NCI-H2196 (cell line): ENCODE measurements at regions not wholly inside any gene's neighbourhood (a gene's known extent, or its start where the extent isn't known, plus 50 kb on each side); places are given as distances from the start of the nearest gene placed in this dataset.

Experiments
- DNase-seq: peaks from one replicate; lab custom pipeline; 2025; ENCODE audit not compliant: unreplicated experiment; lab: John Stamatoyannopoulos, UW

GRCh38 chr2:13089971-13090370 is 373.2 kb downstream of the TRIB2 start:
- DNase-seq, result no peak

DNA sequence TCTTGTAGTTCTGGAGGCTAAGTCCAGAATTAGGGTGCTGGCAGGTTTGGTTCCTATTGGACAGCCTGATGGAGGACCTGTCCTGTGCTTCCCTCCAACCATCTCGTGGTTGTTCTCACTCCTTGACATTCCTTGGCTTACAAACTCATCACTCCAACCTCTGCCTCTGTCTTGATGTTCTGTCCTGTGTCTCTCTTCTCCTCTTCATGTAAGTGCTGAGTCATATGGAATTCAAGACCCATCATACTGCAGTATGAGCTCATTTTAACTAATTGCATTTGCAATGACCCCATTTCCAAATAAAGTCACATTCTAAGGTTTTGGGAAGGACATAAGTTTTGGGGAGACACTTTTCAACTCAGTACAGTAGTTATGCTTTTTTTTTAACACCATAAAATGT is 374.7 kb downstream of the TRIB2 start:
- no peak for DNase-seq

GRCh38 chr2:13091861-13092378 is 375.2 kb downstream of the TRIB2 start:
- no peak for DNase-seq

- DNase-seq, result no peak
Observed at GRCh38 chr2:13093416-13093991, 376.8 kb downstream of the TRIB2 start.

DNA sequence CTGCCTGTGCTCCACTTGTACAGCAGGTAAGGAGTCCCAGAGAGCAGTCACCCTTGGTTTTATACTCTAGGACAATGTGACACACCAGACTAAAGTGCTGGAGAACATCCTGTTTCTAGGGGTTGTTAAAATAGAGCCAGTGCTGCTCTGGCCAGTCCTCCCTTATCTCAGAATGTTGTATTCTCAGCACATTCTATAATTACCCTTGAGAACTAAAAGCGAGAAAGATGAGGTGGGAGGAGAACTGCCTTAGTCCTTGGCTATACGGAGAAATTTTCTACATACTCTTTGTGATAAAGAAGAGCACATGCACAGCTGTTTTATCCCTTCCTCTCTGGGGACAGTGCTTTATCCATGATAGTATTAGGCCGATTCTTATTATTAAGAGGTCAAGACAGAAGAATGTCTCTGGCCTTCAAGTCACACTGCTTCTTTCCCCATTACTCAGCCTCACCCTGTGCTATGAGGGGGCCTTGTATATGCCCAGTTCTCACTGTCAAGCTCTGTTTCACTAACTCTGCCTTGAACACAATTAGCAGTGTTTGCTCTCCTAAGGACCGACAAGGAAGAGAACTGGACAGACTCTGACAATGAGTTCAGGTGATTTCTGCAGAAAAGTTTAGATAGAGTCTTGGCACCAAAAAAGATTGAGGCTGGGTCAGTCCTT is 385.8 kb downstream of the TRIB2 start:
- no peak for DNase-seq

- DNase-seq, result no peak
Observed at GRCh38 chr2:13103151-13103550, 386.4 kb downstream of the TRIB2 start.

- DNase-seq, result no peak
Observed at GRCh38 chr2:13103778-13104493, 387.2 kb downstream of the TRIB2 start.

DNA sequence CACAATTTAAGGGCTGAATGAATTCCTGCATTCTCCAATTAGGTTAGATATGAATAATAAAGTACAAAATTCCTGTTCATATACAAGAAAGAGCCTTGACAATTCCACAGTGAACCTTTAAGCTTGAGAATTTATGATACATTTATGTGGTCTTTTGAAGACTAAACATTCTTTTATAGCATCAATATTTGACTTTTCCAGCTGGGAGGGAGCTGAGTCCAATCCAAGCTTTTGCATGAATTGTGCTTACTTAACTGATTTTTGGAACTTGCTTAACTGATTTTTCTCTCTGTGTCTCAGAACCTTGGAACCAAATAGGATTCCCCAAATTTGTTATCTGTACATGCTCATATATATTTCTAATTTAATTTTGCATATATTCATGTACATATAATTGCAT is 388.0 kb downstream of the TRIB2 start:
- DNase-seq, result no peak

DNA sequence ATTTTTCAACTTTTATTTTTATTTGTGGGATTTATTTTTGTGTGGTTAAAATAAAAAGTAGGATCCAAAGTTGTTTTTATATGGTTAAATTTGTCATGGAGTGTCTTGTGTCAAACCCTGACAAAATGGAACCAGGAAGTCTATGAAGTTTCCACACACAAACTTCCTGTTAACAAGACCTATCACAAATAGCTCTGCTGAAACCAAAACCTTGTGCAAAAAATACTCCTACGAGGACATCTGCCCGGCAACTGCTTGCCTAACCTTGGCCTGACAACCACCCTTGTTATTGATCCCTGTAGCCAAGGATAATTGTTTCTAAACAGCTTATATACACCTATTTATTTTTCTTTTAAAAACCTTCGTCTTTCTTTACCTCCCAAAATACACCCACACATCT is 389.6 kb downstream of the TRIB2 start:
- DNase-seq, result no peak

DNA sequence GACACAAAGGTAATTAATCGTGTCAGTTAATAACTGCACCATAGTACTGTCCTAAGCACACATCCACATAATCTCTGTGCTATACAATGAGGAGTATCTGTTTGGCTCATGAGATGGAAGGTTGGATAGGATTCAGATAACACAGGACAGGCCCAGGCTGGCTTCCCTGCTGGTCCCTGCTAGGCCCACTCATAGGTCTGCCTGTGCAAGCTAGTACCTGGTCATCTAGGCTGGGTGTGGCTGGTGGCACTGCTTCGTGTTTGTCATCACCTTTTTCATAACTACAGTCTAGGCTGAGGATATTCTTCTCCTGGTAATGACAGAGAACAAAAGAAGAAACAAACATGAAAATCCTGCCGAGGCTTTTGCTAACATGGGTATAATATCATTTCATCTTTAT is 392.8 kb downstream of the TRIB2 start:
- DNase-seq, result no peak

- DNase-seq, result no peak
Observed at GRCh38 chr2:13110825-13111224, 394.1 kb downstream of the TRIB2 start.

DNA sequence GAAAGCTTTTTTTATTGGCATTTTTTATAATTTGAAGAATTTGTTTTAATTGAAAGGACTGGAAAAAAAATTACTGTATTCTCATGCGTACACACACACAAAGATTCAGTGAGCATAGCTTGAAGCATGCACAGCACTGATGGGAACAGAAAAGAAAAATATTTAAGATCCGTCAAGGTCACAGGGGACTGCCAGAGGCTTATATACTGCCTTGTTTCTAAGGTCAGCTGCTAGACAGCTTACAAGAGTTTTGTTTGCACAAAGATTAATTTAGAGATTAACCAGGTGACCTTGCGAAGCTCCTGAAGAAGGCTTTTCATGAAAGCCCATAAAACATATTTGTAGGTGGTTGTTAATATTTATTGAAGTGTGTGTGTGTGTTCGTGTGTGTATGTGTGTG is 396.3 kb downstream of the TRIB2 start:
- no peak for DNase-seq

DNA sequence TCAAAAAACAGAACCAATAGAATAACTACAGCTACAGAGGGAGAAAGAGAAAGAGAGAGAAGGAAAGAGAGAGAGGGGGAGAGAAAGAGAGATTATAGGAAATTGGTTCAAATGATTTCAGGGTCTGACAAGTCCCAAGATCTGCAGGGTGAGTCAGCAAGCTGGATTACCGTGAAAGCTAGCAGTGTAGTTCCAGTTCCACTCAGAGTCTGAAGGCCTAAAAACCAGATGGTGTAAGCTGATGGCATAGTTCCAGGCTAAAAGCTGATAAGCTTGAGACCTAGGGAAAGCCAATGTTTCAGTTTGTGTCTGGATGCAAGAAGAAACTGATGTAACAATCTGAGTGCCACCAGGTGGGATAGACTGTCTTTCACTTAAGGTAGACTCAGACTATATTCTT is 397.7 kb downstream of the TRIB2 start:
- DNase-seq, result no peak

DNA sequence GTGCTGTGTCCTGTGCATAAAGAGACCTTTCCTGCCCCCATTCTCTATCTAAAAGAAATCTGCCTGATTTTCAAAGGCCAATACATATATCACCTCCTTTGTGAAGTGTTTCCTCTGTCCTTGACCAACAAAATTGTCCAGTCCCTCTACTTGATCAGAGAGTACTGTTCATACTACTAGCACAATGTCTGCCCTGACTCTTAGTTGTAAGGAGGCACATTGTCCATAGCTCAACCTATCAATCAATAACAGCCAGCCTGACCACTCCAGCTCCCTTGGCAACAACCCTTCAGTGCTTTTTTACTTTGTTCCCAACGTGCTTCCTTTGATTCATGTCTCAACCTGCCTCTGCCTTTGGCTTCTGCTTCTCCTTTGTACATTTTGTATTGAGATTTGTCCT is 398.9 kb downstream of the TRIB2 start:
- DNase-seq, result no peak

DNA sequence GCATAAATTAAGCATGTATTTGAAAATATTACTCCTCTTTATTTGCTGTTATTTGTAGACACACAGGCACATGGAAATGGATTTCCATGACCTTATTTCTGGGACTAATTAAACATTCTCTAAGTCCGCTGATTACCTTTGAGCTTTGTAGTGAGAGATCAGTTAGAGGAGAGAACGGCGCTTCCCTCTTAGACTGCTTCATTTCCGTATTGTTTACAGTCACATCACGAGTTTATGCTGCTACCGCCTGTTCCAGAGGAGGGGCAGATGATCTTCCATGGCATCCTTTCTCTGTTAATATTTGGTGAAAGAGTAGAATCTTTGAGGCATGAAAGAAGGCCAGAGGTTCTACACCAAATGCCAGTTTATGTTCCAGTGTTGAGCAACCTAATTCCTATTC is 404.4 kb downstream of the TRIB2 start:
- DNase-seq, result no peak

GRCh38 chr2:13128139-13128538 is 411.4 kb downstream of the TRIB2 start:
- DNase-seq, result no peak

GRCh38 chr2:13135369-13135768 is 418.6 kb downstream of the TRIB2 start:
- DNase-seq, result no peak

- DNase-seq, result no peak
Observed at GRCh38 chr2:13135856-13136255, 419.1 kb downstream of the TRIB2 start.

GRCh38 chr2:13137679-13138078 is 420.9 kb downstream of the TRIB2 start:
- DNase-seq, result no peak

DNA sequence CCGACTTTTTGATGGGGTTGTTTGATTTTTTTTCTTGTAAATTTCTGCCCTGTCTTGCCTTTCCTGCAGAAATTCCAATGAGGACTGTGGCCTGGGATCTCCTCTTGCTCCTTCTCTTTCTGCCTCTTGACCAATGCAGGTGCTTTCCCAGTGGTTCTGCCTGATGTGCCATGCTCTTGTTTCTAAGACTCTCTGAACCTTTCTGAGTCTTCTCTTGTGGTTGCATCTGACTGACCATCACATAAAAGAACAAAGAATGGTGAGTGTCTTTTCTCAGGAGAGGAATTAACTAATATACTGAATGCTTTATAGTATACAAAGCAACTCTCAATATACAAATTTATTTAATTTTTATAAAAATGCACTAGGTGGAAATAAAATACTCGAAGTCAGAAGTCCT is 424.6 kb downstream of the TRIB2 start:
- DNase-seq, result no peak

GRCh38 chr2:13143451-13143850 is 426.7 kb downstream of the TRIB2 start:
- DNase-seq, result no peak

- DNase-seq, result no peak
Observed at GRCh38 chr2:13156916-13157315, 440.2 kb downstream of the TRIB2 start.
